HepG2 (cell line): ENCODE measurements at regions not wholly inside any gene's neighbourhood (a gene's known extent, or its start where the extent isn't known, plus 50 kb on each side); places are given as distances from the start of the nearest gene placed in this dataset.

Experiments used
- ATAC-seq: fragments of 200-7000 bp; cut with Tn5 transposase; 3 replicates; pipeline ENCODE4 v1.9.1; 2020; ENCODE audit warnings: mild to moderate bottlenecking, moderate library complexity
- BruUV-seq: library from RNA; stranded (reverse); fragments of 400-500 nt; replicated peaks from 2 replicates; lab custom pipeline; 2021; lab: Mats Ljungman, UMichigan
- CTCF ChIA-PET: fragments of 300-600 bp; formaldehyde crosslinking; extraction: SDS; loops from one replicate; lab custom pipeline; 2021; ENCODE audit warnings: low total read pairs, inconsistent platforms, low intra/inter-chr PET ratio; lab: Yijun Ruan, JAX
- POLR2A ChIA-PET: fragments of 350-600 bp; sonication (Branson Sonifier 250); formaldehyde crosslinking; loops from one replicate; lab custom pipeline; 2020; ENCODE audit warnings: antibody characterized with exemption, inconsistent platforms; lab: Yijun Ruan, JAX
- DNase-seq: peaks from one replicate; pipeline ENCODE4 v3.0.0-alpha.2; 2015; ENCODE audit warnings: low spot score
- FAIRE-seq: peaks from 3 replicates; lab custom pipeline; 2011; peaks lifted over from hg19 to GRCh38; lab: Jason Lieb, UNC
- H2AFZ ChIP-seq: one replicate; pipeline ENCODE4 v1.6.1; 2011; ENCODE audit warnings: low read length, inconsistent platforms
- H3K27ac ChIP-seq: fragments of 300-600 bp; 3 replicates; pipeline ENCODE4 v1.8.0; 2011; ENCODE audit warnings: mixed run types, mild to moderate bottlenecking, mixed read lengths, low read length, inconsistent platforms; ENCODE audit not compliant: insufficient read depth; ENCODE audit errors: extremely low read length
- H3K27me3 ChIP-seq, 2 experiments: fragments of 200-600 bp in 1 of 2; 2 replicates in 1 of 2; 3 replicates in 1 of 2; pipeline versions ENCODE4 v1.6.0 to v1.8.0; 2011; ENCODE audit warnings: low read length in 2 of 2, mild to moderate bottlenecking in 2 of 2, moderate library complexity in 2 of 2, inconsistent platforms in 1 of 2; ENCODE audit not compliant: insufficient read depth in 2 of 2, control insufficient read depth in 1 of 2
- H3K36me3 ChIP-seq, 2 experiments: fragments of 200-600 bp in 1 of 2; replicated peaks in 1 of 2; 2 replicates in 1 of 2; 3 replicates in 1 of 2; pipeline versions ENCODE4 v1.5.1 to v1.8.0; 2011; ENCODE audit warnings: low read length in 2 of 2, inconsistent platforms in 1 of 2; ENCODE audit not compliant: insufficient read depth in 2 of 2, control insufficient read depth in 1 of 2
- H3K4me1 ChIP-seq: 2 replicates; pipeline ENCODE4 v1.5.1; 2012; ENCODE audit warnings: low read length, inconsistent platforms; ENCODE audit not compliant: insufficient read depth
- H3K4me2 ChIP-seq: 2 replicates; pipeline ENCODE4 v1.6.0; 2011; ENCODE audit warnings: low read depth, low read length, inconsistent platforms
- H3K4me3 ChIP-seq, 3 experiments: fragments of 200-600 bp in 1 of 3; sonication (generic), shearing (Covaris generic) in 1 of 3; replicated peaks in 1 of 3; 2 replicates each; pipeline ENCODE4 v1.5.1; 2011 to 2016; ENCODE audit warnings: low read length in 3 of 3, inconsistent platforms in 2 of 3, low read depth in 2 of 3, mild to moderate bottlenecking in 2 of 3, control low read depth in 1 of 3, mixed read lengths in 1 of 3; ENCODE audit not compliant: insufficient read depth in 1 of 3
- H3K79me2 ChIP-seq: one replicate; pipeline ENCODE4 v1.6.1; 2011; ENCODE audit warnings: low read length, inconsistent platforms; ENCODE audit not compliant: insufficient read depth
- H3K9ac ChIP-seq: 2 replicates; pipeline ENCODE4 v1.6.0; 2011; ENCODE audit warnings: mild to moderate bottlenecking, low read depth, low read length, inconsistent platforms; ENCODE audit not compliant: insufficient read depth
- H3K9me3 ChIP-seq: 2 replicates; pipeline ENCODE4 v1.5.1; 2012; ENCODE audit warnings: mild to moderate bottlenecking, low read length
- H4K20me1 ChIP-seq: 2 replicates; pipeline ENCODE4 v1.6.0; 2011; ENCODE audit warnings: inconsistent platforms, mild to moderate bottlenecking, low read length, moderate library complexity; ENCODE audit not compliant: insufficient read depth
- NR2F6 ChIP-seq, 2 experiments: IDR thresholded peaks; 2 replicates each; pipeline ENCODE4 v1.6.1; 2016; ENCODE audit warnings: antibody characterized with exemption in 1 of 2, mild to moderate bottlenecking in 1 of 2
- SAFB2 ChIP-seq: sonication (generic); formaldehyde crosslinking; IDR thresholded peaks from 2 replicates; pipeline ENCODE4 v1.5.1; 2020; ENCODE audit warnings: missing genetic modification reagents, low read depth, mild to moderate bottlenecking, borderline replicate concordance
- ZNF282 ChIP-seq: fragments of 450-650 bp; IDR thresholded peaks from 2 replicates; pipeline ENCODE4 v1.6.1; 2018; ENCODE audit not compliant: partially characterized antibody
- ZNF607 ChIP-seq: sonication (generic); formaldehyde crosslinking; IDR thresholded peaks from 2 replicates; pipeline ENCODE4 v1.5.1; 2020; ENCODE audit warnings: missing genetic modification reagents, mild to moderate bottlenecking, borderline replicate concordance
- WGBS: methylation state at CpG from one replicate; pipeline ENCODE4 v1.1.6; 2017; ENCODE audit warnings: low lambda C conversion rate; 5-methylcytosine and 5-hydroxymethylcytosine counted together
- in situ Hi-C: cut with HindIII; loops from 2 replicates; pipeline ENCODE4 v1.10.0; 2017; ENCODE audit warnings: low pct_unique_long_range_greater_than_20kb; ENCODE audit not compliant: extremely low pct_ligation_motif_present
- intact Hi-C: fragments of 100-400 bp; cut with micrococcal nuclease; formaldehyde crosslinking; loops from one replicate; pipeline ENCODE4 v1.10.0; 2022; ENCODE audit not compliant: unreplicated experiment
- TF ChIP-seq, protein P1 (sequence below): sonication (generic); formaldehyde crosslinking; IDR thresholded peaks from 2 replicates; pipeline ENCODE4 v1.5.1; 2020; ENCODE audit warnings: missing genetic modification reagents, mild to moderate bottlenecking, borderline replicate concordance
- TF ChIP-seq, protein P2 (sequence below): sonication (generic); formaldehyde crosslinking; IDR thresholded peaks from 2 replicates; pipeline ENCODE4 v1.8.1; 2022; ENCODE audit warnings: low read depth, mild to moderate bottlenecking, missing genetic modification reagents
- TF ChIP-seq, protein P3 (sequence below): sonication (generic); formaldehyde crosslinking; IDR thresholded peaks from 2 replicates; pipeline ENCODE4 v1.9.0; 2021; ENCODE audit warnings: mild to moderate bottlenecking, missing genetic modification reagents
- TF ChIP-seq, protein P4 (sequence below): sonication (generic); formaldehyde crosslinking; IDR thresholded peaks from 2 replicates; pipeline ENCODE4 v1.4.0; 2020; ENCODE audit warnings: mild to moderate bottlenecking, missing genetic modification reagents

DNA sequence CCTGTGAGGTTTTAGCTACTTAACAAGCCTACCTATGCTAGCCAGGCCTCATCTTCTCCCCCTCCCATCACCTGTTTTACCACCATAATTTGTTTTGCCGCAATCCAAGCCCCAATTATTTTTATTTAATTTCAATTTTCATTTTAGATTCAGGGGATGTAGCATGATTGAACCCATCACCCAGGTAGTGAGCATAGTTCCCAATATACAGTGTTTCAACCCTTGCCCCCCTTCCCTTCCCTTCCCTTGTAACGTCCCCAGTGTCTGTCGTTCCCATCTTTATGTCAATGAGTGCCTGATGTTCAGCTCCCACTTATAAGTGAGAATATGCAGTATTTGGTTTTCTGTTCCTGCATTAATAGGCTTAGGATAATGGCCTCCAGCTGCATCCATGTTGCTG lies 885.0 kb downstream of the UQCRFS1 start (continued):
- TF ChIP-seq ZNF282 (no peak), NR2F6 (IDR thresholded peaks at IDR 0.05) (no peak), NR2F6 (CRISPR knock-in tag; IDR thresholded peaks at IDR 0.05) (no peak)
- TF ChIP-seq, all 625 proteins: peak for 2

DNA sequence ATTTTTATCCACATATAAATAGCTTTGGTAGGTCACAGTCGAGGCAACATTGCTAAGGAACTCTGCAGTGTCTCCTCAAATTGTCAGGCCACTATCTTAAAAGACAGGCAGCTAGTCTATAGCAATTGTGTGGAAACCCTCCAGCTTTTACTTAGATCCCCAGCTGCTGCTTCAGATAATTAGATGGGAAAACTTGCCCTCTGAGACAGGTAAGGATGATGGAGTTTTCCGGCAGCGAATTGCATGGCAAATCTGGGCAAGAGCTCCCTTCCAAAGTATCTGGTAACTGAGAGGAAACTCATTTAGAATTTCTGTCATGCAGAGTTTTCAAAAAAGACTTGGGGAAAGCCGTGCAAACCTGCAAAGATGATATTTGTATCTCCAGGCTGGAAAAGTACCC lies 886.2 kb downstream of the UQCRFS1 start:
- H3K9me3 ChIP-seq: peaks cover 43% of the 10 kb centered on the region
- BruUV-seq: no TSS peak
- intact Hi-C loops: no loop called here
- no peak for DNase-seq
- no peak overlapping the region for H3K27ac ChIP-seq
- H3K27me3 ChIP-seq: no peaks in the 10 kb centered on the region
- H3K4me3 ChIP-seq: no peak overlapping the region
- H2AFZ ChIP-seq: no peak overlapping the region
- no peak overlapping the region for H3K9ac ChIP-seq
- ChIA-PET CTCF (no interaction called here), POLR2A (no interaction called here)
- FAIRE-seq: no peak
- in situ Hi-C loops: no loop called here
- 20% methylated on average over 4 of the region's 4 CpGs for WGBS
- ATAC-seq: no peak
- H3K4me2 ChIP-seq: no peak overlapping the region
- no peaks in the 10 kb centered on the region for H3K79me2 ChIP-seq
- H3K36me3 ChIP-seq: no peaks in the 10 kb centered on the region
- no peaks in the 10 kb centered on the region for H4K20me1 ChIP-seq
- no peaks in the 10 kb centered on the region for H3K4me1 ChIP-seq
- TF ChIP-seq, protein P1, sequence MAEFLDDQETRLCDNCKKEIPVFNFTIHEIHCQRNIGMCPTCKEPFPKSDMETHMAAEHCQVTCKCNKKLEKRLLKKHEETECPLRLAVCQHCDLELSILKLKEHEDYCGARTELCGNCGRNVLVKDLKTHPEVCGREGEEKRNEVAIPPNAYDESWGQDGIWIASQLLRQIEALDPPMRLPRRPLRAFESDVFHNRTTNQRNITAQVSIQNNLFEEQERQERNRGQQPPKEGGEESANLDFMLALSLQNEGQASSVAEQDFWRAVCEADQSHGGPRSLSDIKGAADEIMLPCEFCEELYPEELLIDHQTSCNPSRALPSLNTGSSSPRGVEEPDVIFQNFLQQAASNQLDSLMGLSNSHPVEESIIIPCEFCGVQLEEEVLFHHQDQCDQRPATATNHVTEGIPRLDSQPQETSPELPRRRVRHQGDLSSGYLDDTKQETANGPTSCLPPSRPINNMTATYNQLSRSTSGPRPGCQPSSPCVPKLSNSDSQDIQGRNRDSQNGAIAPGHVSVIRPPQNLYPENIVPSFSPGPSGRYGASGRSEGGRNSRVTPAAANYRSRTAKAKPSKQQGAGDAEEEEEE (CRISPR knock-in tag): no peak
- TF ChIP-seq ZNF607 (CRISPR knock-in tag): no peak
- TF ChIP-seq, protein P2, sequence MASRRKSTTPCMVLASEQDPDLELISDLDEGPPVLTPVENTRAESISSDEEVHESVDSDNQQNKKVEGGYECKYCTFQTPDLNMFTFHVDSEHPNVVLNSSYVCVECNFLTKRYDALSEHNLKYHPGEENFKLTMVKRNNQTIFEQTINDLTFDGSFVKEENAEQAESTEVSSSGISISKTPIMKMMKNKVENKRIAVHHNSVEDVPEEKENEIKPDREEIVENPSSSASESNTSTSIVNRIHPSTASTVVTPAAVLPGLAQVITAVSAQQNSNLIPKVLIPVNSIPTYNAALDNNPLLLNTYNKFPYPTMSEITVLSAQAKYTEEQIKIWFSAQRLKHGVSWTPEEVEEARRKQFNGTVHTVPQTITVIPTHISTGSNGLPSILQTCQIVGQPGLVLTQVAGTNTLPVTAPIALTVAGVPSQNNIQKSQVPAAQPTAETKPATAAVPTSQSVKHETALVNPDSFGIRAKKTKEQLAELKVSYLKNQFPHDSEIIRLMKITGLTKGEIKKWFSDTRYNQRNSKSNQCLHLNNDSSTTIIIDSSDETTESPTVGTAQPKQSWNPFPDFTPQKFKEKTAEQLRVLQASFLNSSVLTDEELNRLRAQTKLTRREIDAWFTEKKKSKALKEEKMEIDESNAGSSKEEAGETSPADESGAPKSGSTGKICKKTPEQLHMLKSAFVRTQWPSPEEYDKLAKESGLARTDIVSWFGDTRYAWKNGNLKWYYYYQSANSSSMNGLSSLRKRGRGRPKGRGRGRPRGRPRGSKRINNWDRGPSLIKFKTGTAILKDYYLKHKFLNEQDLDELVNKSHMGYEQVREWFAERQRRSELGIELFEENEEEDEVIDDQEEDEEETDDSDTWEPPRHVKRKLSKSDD (CRISPR knock-in tag): no peak
- TF ChIP-seq, protein P3, sequence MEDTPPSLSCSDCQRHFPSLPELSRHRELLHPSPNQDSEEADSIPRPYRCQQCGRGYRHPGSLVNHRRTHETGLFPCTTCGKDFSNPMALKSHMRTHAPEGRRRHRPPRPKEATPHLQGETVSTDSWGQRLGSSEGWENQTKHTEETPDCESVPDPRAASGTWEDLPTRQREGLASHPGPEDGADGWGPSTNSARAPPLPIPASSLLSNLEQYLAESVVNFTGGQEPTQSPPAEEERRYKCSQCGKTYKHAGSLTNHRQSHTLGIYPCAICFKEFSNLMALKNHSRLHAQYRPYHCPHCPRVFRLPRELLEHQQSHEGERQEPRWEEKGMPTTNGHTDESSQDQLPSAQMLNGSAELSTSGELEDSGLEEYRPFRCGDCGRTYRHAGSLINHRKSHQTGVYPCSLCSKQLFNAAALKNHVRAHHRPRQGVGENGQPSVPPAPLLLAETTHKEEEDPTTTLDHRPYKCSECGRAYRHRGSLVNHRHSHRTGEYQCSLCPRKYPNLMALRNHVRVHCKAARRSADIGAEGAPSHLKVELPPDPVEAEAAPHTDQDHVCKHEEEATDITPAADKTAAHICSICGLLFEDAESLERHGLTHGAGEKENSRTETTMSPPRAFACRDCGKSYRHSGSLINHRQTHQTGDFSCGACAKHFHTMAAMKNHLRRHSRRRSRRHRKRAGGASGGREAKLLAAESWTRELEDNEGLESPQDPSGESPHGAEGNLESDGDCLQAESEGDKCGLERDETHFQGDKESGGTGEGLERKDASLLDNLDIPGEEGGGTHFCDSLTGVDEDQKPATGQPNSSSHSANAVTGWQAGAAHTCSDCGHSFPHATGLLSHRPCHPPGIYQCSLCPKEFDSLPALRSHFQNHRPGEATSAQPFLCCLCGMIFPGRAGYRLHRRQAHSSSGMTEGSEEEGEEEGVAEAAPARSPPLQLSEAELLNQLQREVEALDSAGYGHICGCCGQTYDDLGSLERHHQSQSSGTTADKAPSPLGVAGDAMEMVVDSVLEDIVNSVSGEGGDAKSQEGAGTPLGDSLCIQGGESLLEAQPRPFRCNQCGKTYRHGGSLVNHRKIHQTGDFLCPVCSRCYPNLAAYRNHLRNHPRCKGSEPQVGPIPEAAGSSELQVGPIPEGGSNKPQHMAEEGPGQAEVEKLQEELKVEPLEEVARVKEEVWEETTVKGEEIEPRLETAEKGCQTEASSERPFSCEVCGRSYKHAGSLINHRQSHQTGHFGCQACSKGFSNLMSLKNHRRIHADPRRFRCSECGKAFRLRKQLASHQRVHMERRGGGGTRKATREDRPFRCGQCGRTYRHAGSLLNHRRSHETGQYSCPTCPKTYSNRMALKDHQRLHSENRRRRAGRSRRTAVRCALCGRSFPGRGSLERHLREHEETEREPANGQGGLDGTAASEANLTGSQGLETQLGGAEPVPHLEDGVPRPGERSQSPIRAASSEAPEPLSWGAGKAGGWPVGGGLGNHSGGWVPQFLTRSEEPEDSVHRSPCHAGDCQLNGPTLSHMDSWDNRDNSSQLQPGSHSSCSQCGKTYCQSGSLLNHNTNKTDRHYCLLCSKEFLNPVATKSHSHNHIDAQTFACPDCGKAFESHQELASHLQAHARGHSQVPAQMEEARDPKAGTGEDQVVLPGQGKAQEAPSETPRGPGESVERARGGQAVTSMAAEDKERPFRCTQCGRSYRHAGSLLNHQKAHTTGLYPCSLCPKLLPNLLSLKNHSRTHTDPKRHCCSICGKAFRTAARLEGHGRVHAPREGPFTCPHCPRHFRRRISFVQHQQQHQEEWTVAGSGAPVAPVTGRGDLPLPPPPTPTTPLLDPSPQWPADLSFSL (CRISPR knock-in tag): no peak
- TF ChIP-seq, protein P4, sequence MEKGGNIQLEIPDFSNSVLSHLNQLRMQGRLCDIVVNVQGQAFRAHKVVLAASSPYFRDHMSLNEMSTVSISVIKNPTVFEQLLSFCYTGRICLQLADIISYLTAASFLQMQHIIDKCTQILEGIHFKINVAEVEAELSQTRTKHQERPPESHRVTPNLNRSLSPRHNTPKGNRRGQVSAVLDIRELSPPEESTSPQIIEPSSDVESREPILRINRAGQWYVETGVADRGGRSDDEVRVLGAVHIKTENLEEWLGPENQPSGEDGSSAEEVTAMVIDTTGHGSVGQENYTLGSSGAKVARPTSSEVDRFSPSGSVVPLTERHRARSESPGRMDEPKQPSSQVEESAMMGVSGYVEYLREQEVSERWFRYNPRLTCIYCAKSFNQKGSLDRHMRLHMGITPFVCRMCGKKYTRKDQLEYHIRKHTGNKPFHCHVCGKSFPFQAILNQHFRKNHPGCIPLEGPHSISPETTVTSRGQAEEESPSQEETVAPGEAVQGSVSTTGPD (CRISPR knock-in tag): no peak
- no peak for TF ChIP-seq SAFB2 (CRISPR knock-in tag)
